ENCODE measurements at regions not wholly inside any gene's neighbourhood (a gene's known extent, or its start where the extent isn't known, plus 50 kb on each side); places are given as distances from the start of the nearest gene placed in this dataset.
A peak's percentile ranks its signal among the peaks of the same experiment; 100 is the strongest.

GRCh38 chr14:94977016-94977415, 180.3 kb downstream of the DICER1 start:
- no peaks in the 10 kb centered on the region for H3K36me3 Mint-ChIP-seq (ENCODE audit: insufficient read depth, unreplicated experiment)
- no peak overlapping the region for H3K27ac Mint-ChIP-seq (ENCODE audit: low read depth, unreplicated experiment)
- H3K4me1 Mint-ChIP-seq (ENCODE audit: insufficient read depth, unreplicated experiment) = peaks cover 2% of the 10 kb centered on the region
- H3K27me3 Mint-ChIP-seq (ENCODE audit: insufficient read depth, unreplicated experiment) = peaks cover 22% of the 10 kb centered on the region
- no peak overlapping the region for H3K4me3 Mint-ChIP-seq (ENCODE audit: unreplicated experiment)
- ChIA-PET POLR2A (interaction anchor here (1.3 kb wide), 1 partner anchor 14 kb away, joined by 3 read pairs; no protein-coding TSS in a partner anchor), CTCF (no interaction called here)
- DNase-seq (ENCODE audit: unreplicated experiment) = peak; percentile 23
- intact Hi-C loops (cut with micrococcal nuclease) = no loop called here
- no peak for TF ChIP-seq CTCF (IDR thresholded peaks at IDR 0.05; ENCODE audit: unreplicated experiment)
- no TSS peak for BruUV-seq (replicated peaks)
- no peaks in the 10 kb centered on the region for H3K9me3 Mint-ChIP-seq (ENCODE audit: unreplicated experiment)

GRCh38 chr14:94975366-94975765, 182.0 kb downstream of the DICER1 start:
- intact Hi-C loops (cut with micrococcal nuclease) = no loop called here
- H3K4me1 Mint-ChIP-seq (ENCODE audit: insufficient read depth, unreplicated experiment) = peaks cover 6% of the 10 kb centered on the region
- no peaks in the 10 kb centered on the region for H3K36me3 Mint-ChIP-seq (ENCODE audit: insufficient read depth, unreplicated experiment)
- no peak for TF ChIP-seq CTCF (IDR thresholded peaks at IDR 0.05; ENCODE audit: unreplicated experiment)
- no peak for DNase-seq (ENCODE audit: unreplicated experiment)
- H3K27ac Mint-ChIP-seq (ENCODE audit: low read depth, unreplicated experiment) = no peak overlapping the region
- POLR2A ChIA-PET = no interaction called here
- CTCF ChIA-PET = no interaction called here
- no peaks in the 10 kb centered on the region for H3K9me3 Mint-ChIP-seq (ENCODE audit: unreplicated experiment)
- no TSS peak for BruUV-seq (replicated peaks)
- H3K4me3 Mint-ChIP-seq (ENCODE audit: unreplicated experiment) = no peak overlapping the region
- H3K27me3 Mint-ChIP-seq (ENCODE audit: insufficient read depth, unreplicated experiment) = peaks cover 23% of the 10 kb centered on the region

GRCh38 chr14:94974893-94975292, 182.4 kb downstream of the DICER1 start:
- no TSS peak for BruUV-seq (replicated peaks)
- POLR2A ChIA-PET = no interaction called here
- no peak overlapping the region for H3K4me3 Mint-ChIP-seq (ENCODE audit: unreplicated experiment)

GRCh38 chr14:94974422-94974821, 182.9 kb downstream of the DICER1 start:
- Mint-ChIP-seq H3K9me3 (ENCODE audit: unreplicated experiment) (no peaks in the 10 kb centered on the region), H3K4me1 (ENCODE audit: insufficient read depth, unreplicated experiment) (peaks cover 6% of the 10 kb centered on the region), H3K36me3 (ENCODE audit: insufficient read depth, unreplicated experiment) (no peaks in the 10 kb centered on the region), H3K4me3 (ENCODE audit: unreplicated experiment) (no peak overlapping the region), H3K27me3 (ENCODE audit: insufficient read depth, unreplicated experiment) (peaks cover 23% of the 10 kb centered on the region), H3K27ac (ENCODE audit: low read depth, unreplicated experiment) (no peak overlapping the region)
- no peak for DNase-seq (ENCODE audit: unreplicated experiment)
- TF ChIP-seq CTCF (IDR thresholded peaks at IDR 0.05; ENCODE audit: unreplicated experiment) = no peak
- no TSS peak for BruUV-seq (replicated peaks)
- intact Hi-C loops (cut with micrococcal nuclease) = no loop called here
- ChIA-PET POLR2A (no interaction called here), CTCF (no interaction called here)

More at GRCh38 chr14:94974893-94975292, 182.4 kb downstream of the DICER1 start:
- CTCF ChIA-PET = no interaction called here
- no peaks in the 10 kb centered on the region for H3K9me3 Mint-ChIP-seq (ENCODE audit: unreplicated experiment)
- peaks cover 23% of the 10 kb centered on the region for H3K27me3 Mint-ChIP-seq (ENCODE audit: insufficient read depth, unreplicated experiment)
- H3K36me3 Mint-ChIP-seq (ENCODE audit: insufficient read depth, unreplicated experiment) = no peaks in the 10 kb centered on the region
- intact Hi-C loops (cut with micrococcal nuclease) = no loop called here
- H3K27ac Mint-ChIP-seq (ENCODE audit: low read depth, unreplicated experiment) = no peak overlapping the region
- TF ChIP-seq CTCF (IDR thresholded peaks at IDR 0.05; ENCODE audit: unreplicated experiment) = no peak
- no peak for DNase-seq (ENCODE audit: unreplicated experiment)
- H3K4me1 Mint-ChIP-seq (ENCODE audit: insufficient read depth, unreplicated experiment) = peaks cover 6% of the 10 kb centered on the region
